HCT116 (cell line): ENCODE measurements at regions not wholly inside any gene's neighbourhood (a gene's known extent, or its start where the extent isn't known, plus 50 kb on each side); places are given as distances from the start of the nearest gene placed in this dataset.

Source experiments
- ATAC-seq: fragments of 200-7000 bp; cut with Tn5 transposase; 2 replicates; pipeline ENCODE4 v1.9.1; 2020; ENCODE audit warnings: mild to moderate bottlenecking, moderate library complexity
- BruUV-seq: library from RNA; stranded (reverse); fragments of 400-500 nt; replicated peaks from 2 replicates; lab custom pipeline; 2021; lab: Mats Ljungman, UMichigan
- CTCF ChIA-PET: fragments of 300-600 bp; sonication (Branson Sonifier 250); formaldehyde crosslinking; loops from one replicate; lab custom pipeline; 2021; ENCODE audit warnings: antibody characterized with exemption; lab: Charles Lee
- POLR2A ChIA-PET: fragments of 300-600, 350-600 bp; sonication (Branson Sonifier 250); formaldehyde crosslinking; loops from one replicate; lab custom pipeline; 2021; ENCODE audit warnings: antibody characterized with exemption; lab: Charles Lee
- RAD21 ChIA-PET, 2 experiments: fragments of 300-600 bp; sonication (Branson Sonifier 250); formaldehyde crosslinking; loops; one replicate each; lab custom pipeline; 2023; ENCODE audit warnings: low total read pairs in 2 of 2; ENCODE audit not compliant: uncharacterized antibody in 2 of 2, unreplicated experiment in 2 of 2, low non-redundant PET in 1 of 2; lab: Charles Lee
- DNase-seq: peaks from one replicate; pipeline ENCODE4 v3.0.0-alpha.2; 2010; ENCODE audit warnings: low read depth, low spot score
- H2AFZ ChIP-seq: fragments of 200-600 bp; shearing (Covaris generic), sonication (generic); 2 replicates; pipeline ENCODE4 v1.6.1; 2017; ENCODE audit warnings: low read depth, mixed run types, mixed read lengths, antibody characterized with exemption, low read length; ENCODE audit not compliant: poor library complexity, severe bottlenecking
- H3K27ac ChIP-seq: 2 replicates; pipeline ENCODE4 v1.5.1; 2012; ENCODE audit warnings: low read depth, low read length
- H3K27me3 ChIP-seq: fragments of 200-600 bp; sonication (generic); 2 replicates; pipeline ENCODE4 v1.6.1; 2016; ENCODE audit warnings: mixed run types, low read length, mixed read lengths; ENCODE audit not compliant: insufficient read depth
- H3K36me3 ChIP-seq, 2 experiments: fragments of 200-500 bp in 1 of 2; fragments of 200-600 bp in 1 of 2; sonication (Bioruptor generic) in 1 of 2; sonication (generic) in 1 of 2; 2 replicates each; pipeline versions ENCODE4 v1.5.1 to v1.6.1; 2014 to 2016; ENCODE audit warnings: low read length in 2 of 2, inconsistent platforms in 1 of 2, mixed read lengths in 1 of 2, mixed run types in 1 of 2; ENCODE audit not compliant: insufficient read depth in 2 of 2, control insufficient read depth in 1 of 2
- H3K4me1 ChIP-seq, 2 experiments: fragments of 200-600 bp in 1 of 2; sonication (generic) in 1 of 2; 2 replicates each; pipeline versions ENCODE4 v1.5.1 to v1.6.1; 2012 to 2017; ENCODE audit warnings: low read length in 2 of 2, inconsistent platforms in 1 of 2, mild to moderate bottlenecking in 1 of 2, mixed read lengths in 1 of 2, mixed run types in 1 of 2, moderate library complexity in 1 of 2; ENCODE audit not compliant: insufficient read depth in 2 of 2, control insufficient read depth in 1 of 2
- H3K4me2 ChIP-seq: fragments of 200-600 bp; sonication (generic); 2 replicates; pipeline ENCODE4 v1.6.1; 2017; ENCODE audit warnings: mixed run types, low read length, mixed read lengths
- H3K4me3 ChIP-seq, 2 experiments: fragments of 200-600 bp in 1 of 2; sonication (generic) in 1 of 2; replicated peaks in 1 of 2; 2 replicates each; pipeline ENCODE4 v1.5.1; 2011 to 2016; ENCODE audit warnings: low read length in 2 of 2, control low read depth in 1 of 2, low read depth in 1 of 2, mild to moderate bottlenecking in 1 of 2, mixed read lengths in 1 of 2, mixed run types in 1 of 2
- H3K79me2 ChIP-seq: fragments of 200-600 bp; sonication (generic); 2 replicates; pipeline ENCODE4 v1.6.1; 2017; ENCODE audit warnings: mild to moderate bottlenecking, mixed run types, low read length, moderate library complexity, mixed read lengths; ENCODE audit not compliant: insufficient read depth
- H3K9ac ChIP-seq: fragments of 200-600 bp; sonication (generic); 2 replicates; pipeline ENCODE4 v1.6.1; 2016; ENCODE audit warnings: low read length, mixed read lengths
- H3K9me2 ChIP-seq: fragments of 200-600 bp; sonication (generic), shearing (Covaris generic); 2 replicates; pipeline ENCODE4 v1.6.1; 2017; ENCODE audit warnings: mixed run types, mild to moderate bottlenecking, moderate library complexity; ENCODE audit not compliant: insufficient read depth
- H3K9me3 ChIP-seq, 2 experiments: fragments of 200-500 bp in 1 of 2; fragments of 200-600 bp in 1 of 2; sonication (Bioruptor generic) in 1 of 2; sonication (generic) in 1 of 2; 2 replicates each; pipeline ENCODE4 v1.6.1; 2014 to 2017; ENCODE audit warnings: low read length in 2 of 2, mixed read lengths in 2 of 2, inconsistent platforms in 1 of 2, low read depth in 1 of 2, mild to moderate bottlenecking in 1 of 2, mixed run types in 1 of 2, moderate library complexity in 1 of 2; ENCODE audit not compliant: control insufficient read depth in 1 of 2, insufficient read depth in 1 of 2
- H4K20me1 ChIP-seq: fragments of 200-600 bp; sonication (generic), shearing (Covaris generic); 2 replicates; pipeline ENCODE4 v1.6.1; 2017; ENCODE audit warnings: mixed run types, mild to moderate bottlenecking, moderate library complexity; ENCODE audit not compliant: insufficient read depth
- EZH2 ChIP-seq: fragments of 200-600 bp; sonication (generic); IDR thresholded peaks from 2 replicates; pipeline ENCODE4 v1.6.1; 2017; ENCODE audit warnings: antibody characterized with exemption, mixed run types
- EZH2phosphoT487 ChIP-seq: fragments of 200-600 bp; IDR thresholded peaks from 2 replicates; pipeline ENCODE4 v1.6.1; 2018; ENCODE audit warnings: antibody characterized with exemption, borderline replicate concordance
- JUND ChIP-seq: IDR thresholded peaks from 2 replicates; pipeline ENCODE4 v1.6.1; 2012
- POLR2AphosphoS5 ChIP-seq: IDR thresholded peaks from 2 replicates; pipeline ENCODE4 v1.6.1; 2011; ENCODE audit warnings: mild to moderate bottlenecking, low read depth, low read length, moderate library complexity
- RAD21 ChIP-seq: IDR thresholded peaks from 2 replicates; pipeline ENCODE4 v1.6.1; 2012; ENCODE audit warnings: low read depth, mild to moderate bottlenecking
- SIN3A ChIP-seq: IDR thresholded peaks from 2 replicates; pipeline ENCODE4 v1.6.1; 2012; ENCODE audit warnings: low read depth
- SP1 ChIP-seq: IDR thresholded peaks from 2 replicates; pipeline ENCODE4 v1.6.1; 2012; ENCODE audit warnings: low read depth
- YY1 ChIP-seq: IDR thresholded peaks from 2 replicates; pipeline ENCODE4 v1.6.1; 2011; ENCODE audit warnings: low read length, low read depth, moderate library complexity, mild to moderate bottlenecking; ENCODE audit not compliant: insufficient replicate concordance; ENCODE audit errors: extremely low read depth
- ZFX ChIP-seq: fragments of 450-650 bp; IDR thresholded peaks from 2 replicates; pipeline ENCODE4 v1.6.1; 2017
- intact Hi-C: fragments of 100-400 bp; cut with micrococcal nuclease; formaldehyde crosslinking; loops from 2 replicates; pipeline ENCODE4 v1.10.0; 2022
- TF ChIP-seq, protein P1 (sequence below): IDR thresholded peaks from 2 replicates; pipeline ENCODE4 v1.6.1; 2012; ENCODE audit warnings: low read depth

GRCh38 chrX:46308110-46308509, 237.1 kb downstream of the ZNF674 start:
- intact Hi-C loops: no loop called here
- Histone ChIP-seq H3K4me2 (no peak overlapping the region), H3K4me1 (peaks cover 2 to 12% of the 10 kb centered on the region in 2 experiments; a peak in 1 of 4 replicates), H2AFZ (no peak overlapping the region), H3K9ac (no peak overlapping the region), H3K9me3 (no peaks in the 10 kb centered on the region; a peak in 1 of 4 replicates), H3K36me3 (no peaks in the 10 kb centered on the region), H3K79me2 (no peaks in the 10 kb centered on the region), H3K27me3 (no peaks in the 10 kb centered on the region), H4K20me1 (no peaks in the 10 kb centered on the region), H3K4me3 (no peak overlapping the region), H3K27ac (no peak overlapping the region), H3K9me2 (no peaks in the 10 kb centered on the region)
- no peak for ATAC-seq
- POLR2A ChIA-PET: no interaction called here
- BruUV-seq: no TSS peak
- DNase-seq: no peak
- RAD21 ChIA-PET: no interaction called here
- CTCF ChIA-PET: no interaction called here
- TF ChIP-seq EZH2phosphoT487: no peak
- TF ChIP-seq JUND: no peak
- no peak for TF ChIP-seq SP1
- TF ChIP-seq SIN3A: no peak
- TF ChIP-seq, protein P1, sequence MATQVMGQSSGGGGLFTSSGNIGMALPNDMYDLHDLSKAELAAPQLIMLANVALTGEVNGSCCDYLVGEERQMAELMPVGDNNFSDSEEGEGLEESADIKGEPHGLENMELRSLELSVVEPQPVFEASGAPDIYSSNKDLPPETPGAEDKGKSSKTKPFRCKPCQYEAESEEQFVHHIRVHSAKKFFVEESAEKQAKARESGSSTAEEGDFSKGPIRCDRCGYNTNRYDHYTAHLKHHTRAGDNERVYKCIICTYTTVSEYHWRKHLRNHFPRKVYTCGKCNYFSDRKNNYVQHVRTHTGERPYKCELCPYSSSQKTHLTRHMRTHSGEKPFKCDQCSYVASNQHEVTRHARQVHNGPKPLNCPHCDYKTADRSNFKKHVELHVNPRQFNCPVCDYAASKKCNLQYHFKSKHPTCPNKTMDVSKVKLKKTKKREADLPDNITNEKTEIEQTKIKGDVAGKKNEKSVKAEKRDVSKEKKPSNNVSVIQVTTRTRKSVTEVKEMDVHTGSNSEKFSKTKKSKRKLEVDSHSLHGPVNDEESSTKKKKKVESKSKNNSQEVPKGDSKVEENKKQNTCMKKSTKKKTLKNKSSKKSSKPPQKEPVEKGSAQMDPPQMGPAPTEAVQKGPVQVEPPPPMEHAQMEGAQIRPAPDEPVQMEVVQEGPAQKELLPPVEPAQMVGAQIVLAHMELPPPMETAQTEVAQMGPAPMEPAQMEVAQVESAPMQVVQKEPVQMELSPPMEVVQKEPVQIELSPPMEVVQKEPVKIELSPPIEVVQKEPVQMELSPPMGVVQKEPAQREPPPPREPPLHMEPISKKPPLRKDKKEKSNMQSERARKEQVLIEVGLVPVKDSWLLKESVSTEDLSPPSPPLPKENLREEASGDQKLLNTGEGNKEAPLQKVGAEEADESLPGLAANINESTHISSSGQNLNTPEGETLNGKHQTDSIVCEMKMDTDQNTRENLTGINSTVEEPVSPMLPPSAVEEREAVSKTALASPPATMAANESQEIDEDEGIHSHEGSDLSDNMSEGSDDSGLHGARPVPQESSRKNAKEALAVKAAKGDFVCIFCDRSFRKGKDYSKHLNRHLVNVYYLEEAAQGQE: no peak
- no peak for TF ChIP-seq POLR2AphosphoS5
- TF ChIP-seq EZH2: no peak
- no peak for TF ChIP-seq ZFX
- no peak for TF ChIP-seq RAD21
- no peak for TF ChIP-seq YY1
